ENCODE measurements at regions not wholly inside any gene's neighbourhood (a gene's known extent, or its start where the extent isn't known, plus 50 kb on each side); places are given as distances from the start of the nearest gene placed in this dataset.

DNA sequence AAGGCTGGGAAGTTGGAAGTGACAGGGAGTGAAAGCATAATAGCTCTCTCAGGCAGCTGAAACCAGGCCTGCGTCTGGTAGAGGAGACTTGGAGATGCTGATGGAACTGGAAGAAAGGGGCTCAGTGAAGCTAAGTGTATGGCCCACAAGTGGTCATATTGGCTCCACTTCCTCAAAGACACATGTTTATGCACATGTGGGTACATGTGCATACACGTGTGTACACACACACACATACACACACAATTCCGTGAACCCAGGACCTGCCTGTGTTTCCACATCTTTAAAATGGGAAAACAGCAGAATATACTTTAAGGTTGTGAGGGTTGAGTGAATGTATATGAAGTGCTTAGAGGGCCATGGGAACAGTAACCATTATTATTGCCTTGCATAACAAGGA is 160.9 kb downstream of the ARL6IP6 start:
- Histone ChIP-seq H3K27me3 (ENCODE audit: low read length) (no peaks in the 10 kb centered on the region), H3F3A (ENCODE audit: insufficient read depth) (no peaks in the 10 kb centered on the region)
- TF ChIP-seq, protein P1, sequence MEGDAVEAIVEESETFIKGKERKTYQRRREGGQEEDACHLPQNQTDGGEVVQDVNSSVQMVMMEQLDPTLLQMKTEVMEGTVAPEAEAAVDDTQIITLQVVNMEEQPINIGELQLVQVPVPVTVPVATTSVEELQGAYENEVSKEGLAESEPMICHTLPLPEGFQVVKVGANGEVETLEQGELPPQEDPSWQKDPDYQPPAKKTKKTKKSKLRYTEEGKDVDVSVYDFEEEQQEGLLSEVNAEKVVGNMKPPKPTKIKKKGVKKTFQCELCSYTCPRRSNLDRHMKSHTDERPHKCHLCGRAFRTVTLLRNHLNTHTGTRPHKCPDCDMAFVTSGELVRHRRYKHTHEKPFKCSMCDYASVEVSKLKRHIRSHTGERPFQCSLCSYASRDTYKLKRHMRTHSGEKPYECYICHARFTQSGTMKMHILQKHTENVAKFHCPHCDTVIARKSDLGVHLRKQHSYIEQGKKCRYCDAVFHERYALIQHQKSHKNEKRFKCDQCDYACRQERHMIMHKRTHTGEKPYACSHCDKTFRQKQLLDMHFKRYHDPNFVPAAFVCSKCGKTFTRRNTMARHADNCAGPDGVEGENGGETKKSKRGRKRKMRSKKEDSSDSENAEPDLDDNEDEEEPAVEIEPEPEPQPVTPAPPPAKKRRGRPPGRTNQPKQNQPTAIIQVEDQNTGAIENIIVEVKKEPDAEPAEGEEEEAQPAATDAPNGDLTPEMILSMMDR (IDR thresholded peaks at IDR 0.05; ENCODE audit: insufficient read depth, low read length, poor library complexity, severe bottlenecking): no peak
- TF ChIP-seq EZH2phosphoT487 (conservative IDR thresholded peaks at IDR 0.05; ENCODE audit: low read length): no peak

DNA sequence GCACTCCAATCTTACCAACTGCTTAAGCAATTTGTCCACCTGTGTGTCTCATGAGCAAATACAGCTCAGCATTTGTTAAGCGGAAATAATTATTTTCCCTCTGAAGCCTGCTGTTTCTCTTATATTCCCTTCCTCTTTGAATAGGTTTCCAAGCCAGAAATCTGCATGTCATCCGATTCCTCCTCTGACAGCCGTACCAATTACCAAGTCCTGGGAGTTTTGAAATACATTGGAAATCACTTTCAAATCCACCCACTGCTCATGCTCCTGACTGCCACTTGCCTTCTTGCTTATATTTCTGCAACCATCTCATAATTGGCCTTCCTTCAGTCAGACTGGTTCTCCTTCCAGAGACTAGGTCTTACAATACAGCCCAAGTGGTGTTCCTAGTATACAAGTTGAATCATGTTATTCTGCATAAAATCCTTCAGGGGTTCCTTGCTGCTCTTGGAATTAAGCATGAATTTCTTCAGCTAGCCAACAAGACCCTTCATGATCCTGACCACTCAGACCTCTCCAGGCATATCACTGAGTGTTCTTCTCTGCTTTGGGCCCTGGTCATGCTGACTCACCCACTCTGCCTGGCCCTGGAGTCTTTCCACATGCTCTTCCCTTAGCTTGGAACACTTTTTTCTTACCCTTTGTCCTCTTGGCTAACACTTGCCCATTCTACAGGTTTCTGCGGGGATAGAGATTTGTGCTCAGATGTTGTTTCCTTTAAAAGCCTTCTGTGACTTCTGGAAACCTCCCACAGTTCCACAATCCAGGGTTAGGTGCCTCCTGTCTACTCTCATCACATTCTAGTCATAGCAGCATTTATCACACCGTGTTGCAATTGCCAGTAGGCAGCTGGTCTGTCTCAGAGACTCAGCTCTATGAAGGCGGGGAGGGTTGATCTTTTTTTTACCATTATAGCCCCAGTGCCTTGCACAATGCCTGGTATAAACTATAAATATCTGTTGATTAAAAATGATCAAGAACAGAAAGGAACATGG is 157.6 kb downstream of the ARL6IP6 start:
- H3K9me3 ChIP-seq (ENCODE audit: insufficient read depth, low read length): no peaks in the 10 kb centered on the region
- no peak for TF ChIP-seq EZH2phosphoT487 (conservative IDR thresholded peaks at IDR 0.05; ENCODE audit: low read length)
- TF ChIP-seq, protein P1 (IDR thresholded peaks at IDR 0.05; ENCODE audit: insufficient read depth, low read length, poor library complexity, severe bottlenecking): no peak
- no peaks in the 10 kb centered on the region for H3K79me2 ChIP-seq (ENCODE audit: insufficient read depth, low read length)
- H2AFZ ChIP-seq (ENCODE audit: low read depth, low read length, severe bottlenecking): no peak overlapping the region
- no peak overlapping the region for H3K4me2 ChIP-seq (ENCODE audit: low read depth, low read length, poor library complexity, severe bottlenecking)
- no peak overlapping the region for H3K27ac ChIP-seq (ENCODE audit: low read depth, low read length)
- no peak overlapping the region for H3K9ac ChIP-seq (ENCODE audit: low read length)
- no peak overlapping the region for H3K4me3 ChIP-seq (ENCODE audit: insufficient read depth, low read length, poor library complexity, severe bottlenecking)
- no peaks in the 10 kb centered on the region for H3K27me3 ChIP-seq (ENCODE audit: low read length)
- no peaks in the 10 kb centered on the region for H4K20me1 ChIP-seq (ENCODE audit: low read depth, low read length)
- H3K36me3 ChIP-seq (ENCODE audit: low read length): no peaks in the 10 kb centered on the region
- H3F3A ChIP-seq (ENCODE audit: insufficient read depth): no peaks in the 10 kb centered on the region
- no peaks in the 10 kb centered on the region for H3K9me2 ChIP-seq (replicated peaks; ENCODE audit: insufficient read depth, low read length)

More for the DNA sequence above, 160.9 kb downstream of the ARL6IP6 start:
- Histone ChIP-seq H3K27ac (ENCODE audit: low read depth, low read length) (no peak overlapping the region), H3K79me2 (ENCODE audit: insufficient read depth, low read length) (no peaks in the 10 kb centered on the region), H3K4me2 (ENCODE audit: low read depth, low read length, poor library complexity, severe bottlenecking) (no peak overlapping the region), H3K9me3 (ENCODE audit: insufficient read depth, low read length) (no peaks in the 10 kb centered on the region), H3K36me3 (ENCODE audit: low read length) (no peaks in the 10 kb centered on the region), H2AFZ (ENCODE audit: low read depth, low read length, severe bottlenecking) (no peak overlapping the region), H3K4me3 (ENCODE audit: insufficient read depth, low read length, poor library complexity, severe bottlenecking) (no peak overlapping the region), H4K20me1 (ENCODE audit: low read depth, low read length) (no peaks in the 10 kb centered on the region), H3K9ac (ENCODE audit: low read length) (no peak overlapping the region), H3K9me2 (replicated peaks; ENCODE audit: insufficient read depth, low read length) (no peaks in the 10 kb centered on the region)

DNA sequence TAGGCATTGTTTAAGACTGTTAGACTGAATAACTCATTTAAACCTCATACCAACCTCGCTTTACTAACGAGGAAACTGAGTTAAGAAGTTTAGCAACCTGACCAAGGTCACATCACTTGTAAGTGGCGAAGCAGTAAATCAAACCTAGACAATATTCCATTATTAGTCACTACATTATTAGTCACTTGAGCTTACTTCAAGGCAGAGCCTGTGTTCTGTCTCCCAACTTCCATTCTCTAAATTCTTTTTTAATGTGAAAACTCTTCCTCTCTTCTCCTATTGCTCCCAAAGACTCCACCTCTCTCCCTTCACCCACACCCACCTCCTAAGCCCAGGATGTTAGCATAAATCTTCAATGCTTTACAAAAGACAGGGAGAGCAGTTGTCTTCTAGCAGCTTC is 156.5 kb downstream of the ARL6IP6 start:
- TF ChIP-seq, protein P1 (IDR thresholded peaks at IDR 0.05; ENCODE audit: insufficient read depth, low read length, poor library complexity, severe bottlenecking): no peak
- no peak for TF ChIP-seq EZH2phosphoT487 (conservative IDR thresholded peaks at IDR 0.05; ENCODE audit: low read length)
- Histone ChIP-seq H3K9me2 (replicated peaks; ENCODE audit: insufficient read depth, low read length) (no peaks in the 10 kb centered on the region), H3K4me2 (ENCODE audit: low read depth, low read length, poor library complexity, severe bottlenecking) (no peak overlapping the region), H3K9me3 (ENCODE audit: insufficient read depth, low read length) (no peaks in the 10 kb centered on the region), H3K4me3 (ENCODE audit: insufficient read depth, low read length, poor library complexity, severe bottlenecking) (no peak overlapping the region), H3K36me3 (ENCODE audit: low read length) (no peaks in the 10 kb centered on the region), H3F3A (ENCODE audit: insufficient read depth) (no peaks in the 10 kb centered on the region), H3K9ac (ENCODE audit: low read length) (no peak overlapping the region), H4K20me1 (ENCODE audit: low read depth, low read length) (no peaks in the 10 kb centered on the region), H3K27me3 (ENCODE audit: low read length) (no peaks in the 10 kb centered on the region), H3K27ac (ENCODE audit: low read depth, low read length) (no peak overlapping the region), H2AFZ (ENCODE audit: low read depth, low read length, severe bottlenecking) (no peak overlapping the region), H3K79me2 (ENCODE audit: insufficient read depth, low read length) (no peaks in the 10 kb centered on the region)

Measured in SU-DHL-6 (cell line).